Common myeloid progenitor, CD34-positive (primary cell): ENCODE measurements at regions not wholly inside any gene's neighbourhood (a gene's known extent, or its start where the extent isn't known, plus 50 kb on each side); places are given as distances from the start of the nearest gene placed in this dataset.

Experiments used
- CTCF ChIA-PET: fragments of 350-600 bp; sonication (Branson Sonifier 250); formaldehyde crosslinking; loops from one replicate; lab custom pipeline; 2021; ENCODE audit warnings: antibody characterized with exemption; lab: Charles Lee
- POLR2A ChIA-PET: fragments of 350-600 bp; sonication (Branson Sonifier 250); formaldehyde crosslinking; loops from one replicate; lab custom pipeline; 2021; ENCODE audit warnings: antibody characterized with exemption; lab: Charles Lee
- DNase-seq, 3 donors: peaks; one replicate each; pipeline versions ENCODE4 v3.0.0 to v3.0.0-alpha.2; 2013
- H3K27ac ChIP-seq, 2 experiments: 1 replicate in 1 of 2; 2 replicates in 1 of 2; pipeline ENCODE4 v1.7.0; 2013; ENCODE audit warnings: inconsistent platforms in 2 of 2, low read length in 2 of 2, mild to moderate bottlenecking in 2 of 2, low read depth in 1 of 2, moderate library complexity in 1 of 2; ENCODE audit not compliant: severe bottlenecking in 2 of 2, insufficient read depth in 1 of 2, poor library complexity in 1 of 2
- H3K27me3 ChIP-seq, 5 experiments: replicated peaks in 2 of 5; 1 replicate in 3 of 5; 2 replicates in 2 of 5; pipeline versions ENCODE4 v1.6.1 to v1.7.0; 2013; ENCODE audit warnings: low read length in 4 of 5, mild to moderate bottlenecking in 2 of 5, moderate library complexity in 2 of 5, inconsistent platforms in 1 of 5; ENCODE audit not compliant: insufficient read depth in 5 of 5, control insufficient read depth in 4 of 5
- H3K36me3 ChIP-seq, 4 experiments: 1 replicate in 2 of 4; 2 replicates in 2 of 4; pipeline versions ENCODE4 v1.6.1 to v1.7.0; 2013; ENCODE audit warnings: low read length in 3 of 4, control low read depth in 1 of 4, mild to moderate bottlenecking in 1 of 4; ENCODE audit not compliant: control insufficient read depth in 4 of 4, insufficient read depth in 4 of 4
- H3K4me1 ChIP-seq, 4 experiments: 1 replicate in 3 of 4; 2 replicates in 1 of 4; pipeline versions ENCODE4 v1.6.1 to v1.7.1; 2013; ENCODE audit warnings: low read length in 3 of 4, mild to moderate bottlenecking in 3 of 4, control low read depth in 1 of 4, inconsistent platforms in 1 of 4, moderate library complexity in 1 of 4; ENCODE audit not compliant: control insufficient read depth in 4 of 4, insufficient read depth in 4 of 4; ENCODE audit errors: control extremely low read depth in 1 of 4
- H3K4me3 ChIP-seq, 7 experiments: 1 replicate in 4 of 7; 2 replicates in 3 of 7; pipeline versions ENCODE4 v1.5.1 to v1.7.0; 2013; ENCODE audit warnings: mild to moderate bottlenecking in 7 of 7, low read length in 6 of 7, moderate library complexity in 6 of 7, inconsistent platforms in 2 of 7, low read depth in 2 of 7, control low read depth in 1 of 7; ENCODE audit not compliant: insufficient read depth in 4 of 7, control insufficient read depth in 1 of 7; ENCODE audit errors: extremely low read depth in 1 of 7
- H3K9me3 ChIP-seq, 5 experiments: 1 replicate in 4 of 5; 2 replicates in 1 of 5; pipeline versions ENCODE4 v1.6.1 to v1.7.1; 2013; ENCODE audit warnings: low read length in 4 of 5, mild to moderate bottlenecking in 2 of 5, inconsistent platforms in 1 of 5, low read depth in 1 of 5, moderate library complexity in 1 of 5; ENCODE audit not compliant: control insufficient read depth in 4 of 5, insufficient read depth in 2 of 5; ENCODE audit errors: control extremely low read depth in 1 of 5
- WGBS: methylation state at CpG from one replicate; pipeline ENCODE4 v1.1.5; 2013; ENCODE audit not compliant: insufficient coverage; 5-methylcytosine and 5-hydroxymethylcytosine counted together

GRCh38 chr6:165941786-165942185 lies 225.9 kb downstream of the TBXT start:
- ChIA-PET POLR2A (no interaction called here), CTCF (no interaction called here)
- DNase-seq = no peak
- Histone ChIP-seq H3K27ac (no peak overlapping the region), H3K4me3 (no peak overlapping the region), H3K4me1 (no peaks in the 10 kb centered on the region), H3K36me3 (no peaks in the 10 kb centered on the region), H3K27me3 (peaks cover 0 to 12% (median 0%) of the 10 kb centered on the region in 5 experiments), H3K9me3 (peaks cover 0 to 6% (median 0%) of the 10 kb centered on the region in 5 experiments)
- 93% methylated on average over 2 of the region's 4 CpGs for WGBS

- H3K4me3 ChIP-seq = no peak overlapping the region
- no peaks in the 10 kb centered on the region for H3K36me3 ChIP-seq
- WGBS = 94% methylated on average over 3 of the region's 5 CpGs
- peaks cover 0 to 6% (median 0%) of the 10 kb centered on the region in 5 experiments for H3K9me3 ChIP-seq
- no peak overlapping the region for H3K27ac ChIP-seq
- peaks cover 0 to 16% (median 0%) of the 10 kb centered on the region in 5 experiments for H3K27me3 ChIP-seq
- H3K4me1 ChIP-seq = no peaks in the 10 kb centered on the region
- CTCF ChIA-PET = no interaction called here
- no peak for DNase-seq
- POLR2A ChIA-PET = no interaction called here
Observed at GRCh38 chr6:165941249-165941775, 226.3 kb downstream of the TBXT start.

GRCh38 chr6:165940366-165940765 lies 227.3 kb downstream of the TBXT start:
- ChIA-PET CTCF (no interaction called here), POLR2A (no interaction called here)
- DNase-seq = no peak
- Histone ChIP-seq H3K27ac (no peak overlapping the region), H3K9me3 (peaks cover 0 to 10% (median 0%) of the 10 kb centered on the region in 5 experiments), H3K36me3 (no peaks in the 10 kb centered on the region), H3K27me3 (peaks cover 0 to 16% (median 0%) of the 10 kb centered on the region in 5 experiments), H3K4me1 (no peaks in the 10 kb centered on the region), H3K4me3 (no peak overlapping the region)
- WGBS = 90% methylated on average over 26 of the region's 26 CpGs

DNA sequence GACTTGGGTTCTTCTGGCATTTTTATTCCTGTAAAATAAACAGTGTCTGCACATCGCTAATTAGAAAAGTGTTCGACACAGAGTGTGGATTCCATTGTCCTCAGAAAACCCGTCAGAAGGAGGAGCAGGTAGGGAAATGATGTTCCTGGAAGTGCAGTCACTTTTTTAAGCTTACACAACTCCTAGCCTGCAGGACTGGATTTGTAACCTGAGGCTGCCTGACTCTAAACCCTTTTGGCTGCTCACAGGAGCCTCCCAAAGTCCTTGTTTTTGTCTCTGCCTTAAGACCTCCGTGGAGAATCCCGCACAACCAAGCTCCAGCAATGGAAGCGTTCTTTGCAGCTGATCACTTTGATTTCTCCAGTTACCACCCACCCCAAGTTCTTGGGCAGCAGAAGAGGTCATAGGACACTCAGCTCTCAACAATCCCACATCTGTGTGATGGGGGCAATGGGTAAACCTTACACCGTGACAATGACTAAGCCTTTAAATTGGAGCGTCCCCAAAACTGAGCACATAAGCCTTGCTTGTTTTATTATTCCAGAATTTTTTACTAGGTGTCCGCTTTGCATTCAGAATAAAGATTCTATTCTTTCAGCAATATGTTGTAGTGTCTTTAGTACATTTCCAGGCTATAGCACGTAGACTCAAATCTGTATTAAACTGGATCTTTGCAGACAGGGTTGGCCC lies 227.9 kb downstream of the TBXT start:
- POLR2A ChIA-PET = no interaction called here
- 81% methylated on average over 8 of the region's 10 CpGs for WGBS
- Histone ChIP-seq H3K27me3 (peaks cover 0 to 16% (median 2%) of the 10 kb centered on the region in 5 experiments), H3K9me3 (peaks cover 0 to 10% (median 0%) of the 10 kb centered on the region in 5 experiments), H3K4me3 (no peak overlapping the region), H3K4me1 (no peaks in the 10 kb centered on the region), H3K27ac (no peak overlapping the region), H3K36me3 (no peaks in the 10 kb centered on the region)
- CTCF ChIA-PET = no interaction called here
- DNase-seq = no peak

DNA sequence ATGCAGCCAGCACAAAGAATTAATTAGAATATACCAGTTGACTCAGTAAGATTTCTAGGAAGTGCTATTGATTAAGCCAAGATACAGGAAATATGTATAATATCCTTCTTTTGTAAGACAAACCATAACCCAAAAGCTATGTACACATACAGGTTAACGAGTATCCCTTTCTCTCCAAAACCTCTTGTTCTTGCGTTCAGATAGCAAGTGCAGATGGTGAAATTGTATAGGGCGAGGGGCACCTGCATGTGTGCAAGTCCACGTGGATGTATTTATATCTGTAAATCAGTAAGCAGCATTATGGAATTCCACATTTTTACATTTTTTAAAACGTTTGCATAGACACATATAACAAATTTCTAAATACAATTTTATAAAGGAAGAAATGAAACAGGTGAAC lies 228.6 kb downstream of the TBXT start:
- peaks cover 0 to 16% (median 2%) of the 10 kb centered on the region in 5 experiments for H3K27me3 ChIP-seq
- H3K36me3 ChIP-seq = no peaks in the 10 kb centered on the region
- ChIA-PET POLR2A (no interaction called here), CTCF (interaction anchor here (1.1 kb wide), 1 partner anchor 14 kb away, joined by 3 read pairs; no protein-coding TSS in a partner anchor)
- DNase-seq = no peak
- H3K27ac ChIP-seq = no peak overlapping the region
- WGBS = 92% methylated on average over 2 of the region's 5 CpGs
- peaks cover 0 to 10% (median 0%) of the 10 kb centered on the region in 5 experiments for H3K9me3 ChIP-seq
- H3K4me1 ChIP-seq = no peaks in the 10 kb centered on the region
- H3K4me3 ChIP-seq = no peak overlapping the region

DNA sequence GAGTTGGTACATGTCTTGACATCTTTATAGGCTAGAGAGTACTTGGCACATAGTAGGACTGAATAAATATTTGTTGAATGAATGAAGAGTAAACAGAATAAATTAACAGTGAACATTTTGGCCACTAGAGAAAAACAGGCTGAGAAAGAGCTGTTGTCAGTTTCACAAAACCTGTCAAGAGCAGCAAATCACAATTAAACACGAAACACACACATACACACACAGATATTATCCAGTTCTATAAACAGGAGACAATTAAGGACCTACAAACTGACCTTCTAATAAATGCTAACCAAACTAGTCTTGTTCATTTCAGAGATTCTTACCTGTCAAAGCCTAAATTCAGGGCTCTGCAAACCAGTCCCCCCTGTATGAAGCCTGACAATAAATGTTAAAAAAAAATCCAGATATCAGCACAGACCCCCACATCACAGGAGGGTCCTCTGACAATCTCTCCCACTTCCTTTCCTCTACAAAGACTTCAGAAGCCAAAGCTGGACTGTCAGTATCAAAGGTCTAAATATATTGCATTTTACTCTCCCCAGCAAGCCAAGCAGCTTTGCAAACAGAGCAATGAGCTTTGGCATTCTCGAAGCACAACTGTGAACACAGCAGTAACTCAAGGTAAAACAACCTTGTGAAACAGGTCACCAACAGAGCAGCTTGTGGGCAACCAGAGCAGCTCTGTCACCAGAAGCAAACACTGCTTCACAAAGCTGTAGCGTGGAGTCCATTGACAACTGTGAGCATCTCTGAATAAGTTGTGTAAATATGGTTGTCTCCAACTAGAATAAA lies 229.9 kb downstream of the TBXT start:
- H3K27me3 ChIP-seq = peaks cover 0 to 17% (median 5%) of the 10 kb centered on the region in 5 experiments
- ChIA-PET CTCF (interaction anchor here (1.1 to 2.4 kb wide), 2 partner anchors 9 to 15 kb away, joined by 3 to 5 read pairs; no protein-coding TSS in a partner anchor), POLR2A (no interaction called here)
- H3K27ac ChIP-seq = no peak overlapping the region
- no peak overlapping the region for H3K4me3 ChIP-seq
- 62% methylated on average over 2 of the region's 3 CpGs for whole genome bisulfite sequencing
- DNase-seq = no peak
- H3K9me3 ChIP-seq = peaks cover 0 to 7% (median 0%) of the 10 kb centered on the region in 5 experiments
- no peaks in the 10 kb centered on the region for H3K36me3 ChIP-seq
- H3K4me1 ChIP-seq = no peaks in the 10 kb centered on the region
